PC-3 (cell line): ENCODE measurements at regions not wholly inside any gene's neighbourhood (a gene's known extent, or its start where the extent isn't known, plus 50 kb on each side); places are given as distances from the start of the nearest gene placed in this dataset.

Source experiments
- EZH2 ChIP-seq: fragments of 300-600 bp; sonication (generic); IDR thresholded peaks from one replicate; pipeline ENCODE4 v1.6.1; 2017; ENCODE audit warnings: antibody characterized with exemption, mild to moderate bottlenecking, low read length; ENCODE audit not compliant: unreplicated experiment
- EZH2phosphoT487 ChIP-seq: fragments of 300-600 bp; sonication (generic); IDR thresholded peaks from 2 replicates; pipeline ENCODE4 v1.6.1; 2018; ENCODE audit warnings: mild to moderate bottlenecking, antibody characterized with exemption, low read length, borderline replicate concordance
- TF ChIP-seq, protein P1 (sequence below): fragments of 300-600 bp; sonication (generic); conservative IDR thresholded peaks from 2 replicates; pipeline ENCODE4 v1.5.1; 2017; ENCODE audit warnings: antibody characterized with exemption, low read depth, mild to moderate bottlenecking, low read length

DNA sequence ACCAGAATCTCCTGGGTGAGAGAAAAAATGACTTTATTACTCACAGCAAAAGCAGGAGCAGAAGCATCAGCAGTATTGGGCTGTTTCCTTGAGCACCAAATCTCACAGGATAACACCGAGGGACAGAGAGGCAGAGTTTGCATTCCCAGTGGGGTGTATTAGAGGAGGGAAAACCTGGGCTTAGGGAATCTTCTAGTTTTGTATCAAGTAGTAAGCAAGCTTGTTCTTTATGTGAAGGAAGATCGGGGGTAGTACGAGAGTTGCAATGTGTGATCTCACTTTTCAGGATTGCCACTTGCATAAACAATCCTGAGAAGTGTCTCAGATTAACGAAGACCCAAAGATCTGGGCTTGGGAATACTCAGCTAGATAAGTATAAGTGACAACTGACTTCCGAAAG, 1163.0 kb downstream of the TAF11L14 start:
- TF ChIP-seq, protein P1, sequence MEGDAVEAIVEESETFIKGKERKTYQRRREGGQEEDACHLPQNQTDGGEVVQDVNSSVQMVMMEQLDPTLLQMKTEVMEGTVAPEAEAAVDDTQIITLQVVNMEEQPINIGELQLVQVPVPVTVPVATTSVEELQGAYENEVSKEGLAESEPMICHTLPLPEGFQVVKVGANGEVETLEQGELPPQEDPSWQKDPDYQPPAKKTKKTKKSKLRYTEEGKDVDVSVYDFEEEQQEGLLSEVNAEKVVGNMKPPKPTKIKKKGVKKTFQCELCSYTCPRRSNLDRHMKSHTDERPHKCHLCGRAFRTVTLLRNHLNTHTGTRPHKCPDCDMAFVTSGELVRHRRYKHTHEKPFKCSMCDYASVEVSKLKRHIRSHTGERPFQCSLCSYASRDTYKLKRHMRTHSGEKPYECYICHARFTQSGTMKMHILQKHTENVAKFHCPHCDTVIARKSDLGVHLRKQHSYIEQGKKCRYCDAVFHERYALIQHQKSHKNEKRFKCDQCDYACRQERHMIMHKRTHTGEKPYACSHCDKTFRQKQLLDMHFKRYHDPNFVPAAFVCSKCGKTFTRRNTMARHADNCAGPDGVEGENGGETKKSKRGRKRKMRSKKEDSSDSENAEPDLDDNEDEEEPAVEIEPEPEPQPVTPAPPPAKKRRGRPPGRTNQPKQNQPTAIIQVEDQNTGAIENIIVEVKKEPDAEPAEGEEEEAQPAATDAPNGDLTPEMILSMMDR = no peak
- TF ChIP-seq EZH2 (no peak), EZH2phosphoT487 (no peak)
